ENCODE measurements at regions not wholly inside any gene's neighbourhood (a gene's known extent, or its start where the extent isn't known, plus 50 kb on each side); places are given as distances from the start of the nearest gene placed in this dataset.
"Not testable (repeated sequence)": the region's sequence is repeated elsewhere in the genome, so short reads cannot be mapped to it uniquely, and the experiment has no call there.

DNA sequence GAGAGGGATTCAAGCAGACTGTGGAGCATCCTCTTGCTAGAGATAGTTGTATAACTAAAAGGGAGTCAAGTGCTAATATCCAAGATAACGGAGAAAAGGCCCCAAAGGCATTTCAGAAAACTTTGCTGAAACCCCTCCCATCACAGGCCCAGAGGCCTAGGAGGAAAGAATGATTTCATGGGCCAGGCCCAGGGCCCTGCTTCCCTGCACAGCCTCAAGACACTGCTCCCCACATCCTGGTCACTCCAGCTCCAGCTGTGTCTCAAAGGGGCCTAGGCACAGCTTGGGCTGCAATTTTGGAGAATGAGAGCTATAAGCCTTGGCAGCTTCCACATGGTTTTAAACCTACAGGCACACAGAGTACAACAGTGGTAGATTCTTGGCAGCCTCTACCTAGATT, 85.6 kb downstream of the OR13A1 start:
- TF ChIP-seq CTCF (IDR thresholded peaks at IDR 0.05; ENCODE audit: unreplicated experiment): no peak
- Mint-ChIP-seq H3K4me1 (ENCODE audit: low read depth) (no peaks in the 10 kb centered on the region), H3K27me3 (peaks cover 14% of the 10 kb centered on the region), H3K4me3 (ENCODE audit: low read depth) (no peak overlapping the region), H3K36me3 (ENCODE audit: insufficient read depth) (peaks cover 2% of the 10 kb centered on the region), H3K9me3 (ENCODE audit: low read depth) (peaks cover 15% of the 10 kb centered on the region), H3K27ac (no peak overlapping the region)
- no peak for DNase-seq (ENCODE audit: low spot score, unreplicated experiment)

DNA sequence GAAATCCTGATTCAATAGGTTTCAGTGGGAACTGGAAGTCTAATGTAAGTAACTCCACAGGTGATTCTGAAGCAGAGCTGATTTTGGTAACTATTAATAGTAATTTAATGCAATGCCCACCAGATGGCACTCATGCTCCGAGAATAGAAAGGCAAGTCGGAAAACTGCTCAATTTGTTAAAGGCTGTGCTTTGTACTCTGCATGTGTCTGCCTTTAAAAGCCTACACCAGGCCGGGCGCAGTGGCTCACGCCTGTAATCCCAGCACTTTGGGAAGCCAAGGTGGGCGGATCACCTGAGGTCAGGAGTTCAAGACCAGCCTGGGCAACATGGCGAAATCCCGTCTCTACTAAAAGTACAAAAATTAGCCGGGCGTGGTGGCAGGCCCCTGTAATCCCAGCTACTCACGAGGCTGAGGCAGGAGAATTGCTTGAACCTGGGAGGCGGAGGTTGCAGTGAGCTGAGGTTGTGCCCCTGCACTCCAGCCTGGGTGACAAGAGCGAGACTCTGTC, 80.1 kb downstream of the OR13A1 start:
- not testable (repeated sequence) for H3K27ac Mint-ChIP-seq; H3K4me3 Mint-ChIP-seq (ENCODE audit: low read depth); H3K27me3 Mint-ChIP-seq; H3K9me3 Mint-ChIP-seq (ENCODE audit: low read depth); H3K36me3 Mint-ChIP-seq (ENCODE audit: insufficient read depth); H3K4me1 Mint-ChIP-seq (ENCODE audit: low read depth)
- peak; percentile 74 for TF ChIP-seq CTCF (IDR thresholded peaks at IDR 0.05; ENCODE audit: unreplicated experiment)
- DNase-seq (ENCODE audit: low spot score, unreplicated experiment): peak; percentile 64

- H3K9me3 Mint-ChIP-seq (ENCODE audit: low read depth): no peaks in the 10 kb centered on the region
- H3K4me3 Mint-ChIP-seq (ENCODE audit: low read depth): no peak overlapping the region
- no peaks in the 10 kb centered on the region for H3K36me3 Mint-ChIP-seq (ENCODE audit: insufficient read depth)
- H3K4me1 Mint-ChIP-seq (ENCODE audit: low read depth): peaks cover 1% of the 10 kb centered on the region
- no peak for TF ChIP-seq CTCF (IDR thresholded peaks at IDR 0.05; ENCODE audit: unreplicated experiment)
- no peak for DNase-seq (ENCODE audit: low spot score, unreplicated experiment)
- no peaks in the 10 kb centered on the region for H3K27me3 Mint-ChIP-seq
- no peak overlapping the region for H3K27ac Mint-ChIP-seq
Measured at GRCh38 chr10:45235798-45236220, 79.6 kb downstream of the OR13A1 start.

DNA sequence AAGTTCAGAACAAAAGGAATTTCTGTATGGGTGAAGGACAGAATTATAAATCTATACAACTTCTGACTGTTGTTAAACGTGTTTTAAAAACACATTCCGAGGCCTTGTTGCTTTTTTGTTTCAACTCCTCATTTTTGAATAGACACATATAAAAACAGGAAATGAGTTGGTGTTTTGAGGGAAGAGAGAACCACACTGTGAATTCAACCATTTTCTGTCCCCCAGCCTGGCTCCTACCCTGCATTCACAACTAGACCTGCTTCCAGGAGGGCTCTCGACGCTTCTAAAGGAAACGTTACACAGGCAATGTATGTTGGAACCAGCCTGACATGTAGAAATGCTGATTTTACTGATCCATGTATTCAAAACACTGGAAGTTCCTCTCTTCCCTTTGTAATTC, 76.5 kb downstream of the OR13A1 start:
- Mint-ChIP-seq H3K4me1 (ENCODE audit: low read depth) (peaks cover 3% of the 10 kb centered on the region), H3K9me3 (ENCODE audit: low read depth) (no peaks in the 10 kb centered on the region), H3K4me3 (ENCODE audit: low read depth) (no peak overlapping the region), H3K27ac (no peak overlapping the region), H3K27me3 (peaks cover 2% of the 10 kb centered on the region), H3K36me3 (ENCODE audit: insufficient read depth) (no peaks in the 10 kb centered on the region)
- TF ChIP-seq CTCF (IDR thresholded peaks at IDR 0.05; ENCODE audit: unreplicated experiment): no peak
- no peak for DNase-seq (ENCODE audit: low spot score, unreplicated experiment)

GRCh38 chr10:45239642-45240041, 75.8 kb downstream of the OR13A1 start:
- no peaks in the 10 kb centered on the region for H3K9me3 Mint-ChIP-seq (ENCODE audit: low read depth)
- TF ChIP-seq CTCF (IDR thresholded peaks at IDR 0.05; ENCODE audit: unreplicated experiment): no peak
- H3K4me3 Mint-ChIP-seq (ENCODE audit: low read depth): no peak overlapping the region
- H3K27ac Mint-ChIP-seq: no peak overlapping the region
- no peaks in the 10 kb centered on the region for H3K36me3 Mint-ChIP-seq (ENCODE audit: insufficient read depth)
- peaks cover 3% of the 10 kb centered on the region for H3K27me3 Mint-ChIP-seq
- H3K4me1 Mint-ChIP-seq (ENCODE audit: low read depth): peaks cover 4% of the 10 kb centered on the region
- no peak for DNase-seq (ENCODE audit: low spot score, unreplicated experiment)

Measured in progenitor cell of endocrine pancreas (in vitro differentiated cells).